Nephron progenitor cell (in vitro differentiated cells): ENCODE measurements at regions not wholly inside any gene's neighbourhood (a gene's known extent, or its start where the extent isn't known, plus 50 kb on each side); places are given as distances from the start of the nearest gene placed in this dataset.

Experiments
- DNase-seq: peaks from one replicate; pipeline ENCODE4 v3.0.0; 2021
- H3K27ac Mint-ChIP-seq: 2 replicates; pipeline ENCODE4 v1.8.0; 2021; ENCODE audit warnings: mild to moderate bottlenecking, moderate library complexity, mixed read lengths
- H3K27me3 Mint-ChIP-seq: 2 replicates; pipeline ENCODE4 v1.8.0; 2021; ENCODE audit warnings: mild to moderate bottlenecking, low read depth, mixed read lengths; ENCODE audit not compliant: poor library complexity
- H3K36me3 Mint-ChIP-seq: 2 replicates; pipeline ENCODE4 v1.8.0; 2021; ENCODE audit warnings: low read depth, mixed read lengths
- H3K4me1 Mint-ChIP-seq: 2 replicates; pipeline ENCODE4 v1.8.0; 2021; ENCODE audit warnings: mixed read lengths
- H3K4me3 Mint-ChIP-seq: 2 replicates; pipeline ENCODE4 v1.8.0; 2021; ENCODE audit warnings: mild to moderate bottlenecking, moderate library complexity, mixed read lengths
- H3K9me3 Mint-ChIP-seq: 2 replicates; pipeline ENCODE4 v1.8.0; 2021; ENCODE audit warnings: mild to moderate bottlenecking, moderate library complexity, mixed read lengths
- CTCF ChIP-seq: fragments of 200-600 bp; sonication (generic); IDR thresholded peaks from 2 replicates; pipeline ENCODE4 v1.5.0; 2021; ENCODE audit warnings: antibody characterized with exemption

GRCh38 chr9:630817-631216 lies 210.7 kb upstream of the DMRT1 start:
- H3K36me3 Mint-ChIP-seq, result peaks cover 30% of the 10 kb centered on the region
- peaks cover 6% of the 10 kb centered on the region for H3K27me3 Mint-ChIP-seq
- H3K4me3 Mint-ChIP-seq, result no peak overlapping the region
- H3K4me1 Mint-ChIP-seq, result peaks cover 26% of the 10 kb centered on the region
- DNase-seq, result no peak
- no peak for TF ChIP-seq CTCF
- H3K9me3 Mint-ChIP-seq, result peaks cover 39% of the 10 kb centered on the region
- no peak overlapping the region for H3K27ac Mint-ChIP-seq

GRCh38 chr9:631596-631995 lies 209.9 kb upstream of the DMRT1 start:
- H3K27ac Mint-ChIP-seq, result no peak overlapping the region
- peaks cover 19% of the 10 kb centered on the region for H3K4me1 Mint-ChIP-seq
- no peak for TF ChIP-seq CTCF
- peaks cover 39% of the 10 kb centered on the region for H3K9me3 Mint-ChIP-seq
- no peak overlapping the region for H3K4me3 Mint-ChIP-seq
- H3K36me3 Mint-ChIP-seq, result peaks cover 35% of the 10 kb centered on the region
- H3K27me3 Mint-ChIP-seq, result peaks cover 3% of the 10 kb centered on the region
- no peak for DNase-seq

GRCh38 chr9:633461-633860 lies 208.0 kb upstream of the DMRT1 start:
- H3K4me3 Mint-ChIP-seq, result no peak overlapping the region
- no peak for DNase-seq
- peaks cover 8% of the 10 kb centered on the region for H3K4me1 Mint-ChIP-seq
- peaks cover 39% of the 10 kb centered on the region for H3K9me3 Mint-ChIP-seq
- H3K36me3 Mint-ChIP-seq, result peaks cover 44% of the 10 kb centered on the region
- H3K27ac Mint-ChIP-seq, result no peak overlapping the region
- TF ChIP-seq CTCF, result no peak
- H3K27me3 Mint-ChIP-seq, result peaks cover 3% of the 10 kb centered on the region

GRCh38 chr9:636931-637591 lies 204.4 kb upstream of the DMRT1 start:
- no peak for TF ChIP-seq CTCF
- H3K27me3 Mint-ChIP-seq, result peaks cover 4% of the 10 kb centered on the region
- H3K36me3 Mint-ChIP-seq, result peaks cover 35% of the 10 kb centered on the region
- no peak for DNase-seq
- H3K27ac Mint-ChIP-seq, result no peak overlapping the region
- peaks cover 29% of the 10 kb centered on the region for H3K9me3 Mint-ChIP-seq
- H3K4me3 Mint-ChIP-seq, result no peak overlapping the region
- peaks cover 10% of the 10 kb centered on the region for H3K4me1 Mint-ChIP-seq

- H3K4me3 Mint-ChIP-seq, result no peak overlapping the region
- no peak for DNase-seq
- TF ChIP-seq CTCF, result no peak
- H3K27ac Mint-ChIP-seq, result peak overlapping the region; percentile 40
- H3K36me3 Mint-ChIP-seq, result peaks cover 30% of the 10 kb centered on the region
- H3K27me3 Mint-ChIP-seq, result peaks cover 4% of the 10 kb centered on the region
- H3K4me1 Mint-ChIP-seq, result peaks cover 19% of the 10 kb centered on the region
- H3K9me3 Mint-ChIP-seq, result peaks cover 20% of the 10 kb centered on the region
These were observed 203.3 kb upstream of the DMRT1 start for GRCh38 chr9:638152-638551.

- peaks cover 4% of the 10 kb centered on the region for H3K27me3 Mint-ChIP-seq
- no peak overlapping the region for H3K4me3 Mint-ChIP-seq
- no peak for DNase-seq
- H3K4me1 Mint-ChIP-seq, result peaks cover 28% of the 10 kb centered on the region
- H3K9me3 Mint-ChIP-seq, result no peaks in the 10 kb centered on the region
- no peak for TF ChIP-seq CTCF
- H3K27ac Mint-ChIP-seq, result peak overlapping the region; percentile 96
- peaks cover 4% of the 10 kb centered on the region for H3K36me3 Mint-ChIP-seq
These were observed 199.5 kb upstream of the DMRT1 start for GRCh38 chr9:642014-642413.
